ENCODE measurements at regions not wholly inside any gene's neighbourhood (a gene's known extent, or its start where the extent isn't known, plus 50 kb on each side); places are given as distances from the start of the nearest gene placed in this dataset.

- H3K9me3 ChIP-seq, result no peaks in the 10 kb centered on the region
- H3K4me3 ChIP-seq, result no peak overlapping the region
- no peaks in the 10 kb centered on the region for H3K27me3 ChIP-seq
- H3K36me3 ChIP-seq (replicated peaks in 1 of 2; ENCODE audit: insufficient read depth in 1 of 2, low read depth in 2 of 2), result no peaks in the 10 kb centered on the region
- H3K27ac ChIP-seq, result no peak overlapping the region
- DNase-seq (no peak), ATAC-seq (no peak)
- intact Hi-C loops (cut with DNase I), result no loop called here
- 60% methylated on average over 19 to 21 of the region's 21 CpGs for WGBS, 2 donors
- H3K4me1 ChIP-seq, result no peaks in the 10 kb centered on the region
- TF ChIP-seq POLR2A (IDR thresholded peaks at IDR 0.05) (no peak), CTCF (IDR thresholded peaks at IDR 0.05) (no peak)
Observed at GRCh38 chr16:5234295-5235050, 136.9 kb upstream of the EEF2KMT start.

- ATAC-seq, result no peak
- WGBS, 2 donors, result 63 to 64% methylated on average over 5 of the region's 5 CpGs
- no peaks in the 10 kb centered on the region for H3K9me3 ChIP-seq
Observed at GRCh38 chr16:5231246-5231759, 133.7 kb upstream of the EEF2KMT start.

GRCh38 chr16:5228369-5228768 is 130.8 kb upstream of the EEF2KMT start:
- Histone ChIP-seq H3K27ac (no peak overlapping the region), H3K9me3 (no peaks in the 10 kb centered on the region), H3K27me3 (no peaks in the 10 kb centered on the region), H3K4me1 (no peaks in the 10 kb centered on the region), H3K36me3 (replicated peaks in 1 of 2; ENCODE audit: insufficient read depth in 1 of 2, low read depth in 2 of 2) (no peaks in the 10 kb centered on the region), H3K4me3 (no peak overlapping the region)
- ATAC-seq (no peak), DNase-seq (no peak)
- no peak for TF ChIP-seq CTCF (IDR thresholded peaks at IDR 0.05)
- TF ChIP-seq POLR2A (IDR thresholded peaks at IDR 0.05), result no peak
- WGBS, 2 donors, result 9 to 21% methylated on average over 3 of the region's 3 CpGs
- intact Hi-C loops (cut with DNase I), result no loop called here

More at GRCh38 chr16:5231246-5231759, 133.7 kb upstream of the EEF2KMT start:
- Histone ChIP-seq H3K27ac (no peak overlapping the region), H3K27me3 (no peaks in the 10 kb centered on the region), H3K36me3 (replicated peaks in 1 of 2; ENCODE audit: insufficient read depth in 1 of 2, low read depth in 2 of 2) (no peaks in the 10 kb centered on the region), H3K4me1 (no peaks in the 10 kb centered on the region), H3K4me3 (no peak overlapping the region)
- intact Hi-C loops (cut with DNase I), result no loop called here
- no peak for DNase-seq
- TF ChIP-seq POLR2A (IDR thresholded peaks at IDR 0.05), result no peak
- TF ChIP-seq CTCF (IDR thresholded peaks at IDR 0.05), result no peak

- 31 to 34% methylated on average over 10 of the region's 10 CpGs for WGBS, 2 donors
- intact Hi-C loops (cut with DNase I), result no loop called here
Observed at GRCh38 chr16:5225931-5226655, 128.5 kb upstream of the EEF2KMT start.

More at GRCh38 chr16:5225931-5226655, 128.5 kb upstream of the EEF2KMT start:
- Histone ChIP-seq H3K4me3 (no peak overlapping the region), H3K27ac (no peak overlapping the region), H3K9me3 (no peaks in the 10 kb centered on the region), H3K36me3 (replicated peaks in 1 of 2; ENCODE audit: insufficient read depth in 1 of 2, low read depth in 2 of 2) (no peaks in the 10 kb centered on the region), H3K27me3 (no peaks in the 10 kb centered on the region), H3K4me1 (no peaks in the 10 kb centered on the region)
- DNase-seq (no peak), ATAC-seq (no peak)
- TF ChIP-seq POLR2A (IDR thresholded peaks at IDR 0.05), result no peak
- no peak for TF ChIP-seq CTCF (IDR thresholded peaks at IDR 0.05)
